ENCODE measurements at regions not wholly inside any gene's neighbourhood (a gene's known extent, or its start where the extent isn't known, plus 50 kb on each side); places are given as distances from the start of the nearest gene placed in this dataset.

DNA sequence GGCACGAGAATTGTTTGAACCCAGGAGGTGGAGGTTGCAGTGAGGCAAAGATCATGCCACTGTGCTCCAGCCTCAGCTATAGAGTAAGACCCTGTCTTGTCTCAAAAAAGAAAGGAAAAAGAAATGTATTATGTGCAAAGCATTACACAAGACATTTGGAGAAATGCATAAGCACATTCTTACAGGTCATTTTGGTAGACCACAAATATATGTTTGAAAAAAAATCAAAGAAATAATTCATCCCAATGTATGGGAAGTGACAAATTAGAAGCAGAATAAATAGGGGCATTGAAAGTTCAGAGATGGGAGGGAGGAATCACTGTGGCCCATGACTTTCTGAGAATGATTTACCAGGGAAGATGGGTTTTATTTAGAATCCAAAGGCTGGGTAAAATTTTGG, 283.5 kb upstream of the ADAMTS5 start:
- no peak for DNase-seq (ENCODE audit: low spot score)

DNA sequence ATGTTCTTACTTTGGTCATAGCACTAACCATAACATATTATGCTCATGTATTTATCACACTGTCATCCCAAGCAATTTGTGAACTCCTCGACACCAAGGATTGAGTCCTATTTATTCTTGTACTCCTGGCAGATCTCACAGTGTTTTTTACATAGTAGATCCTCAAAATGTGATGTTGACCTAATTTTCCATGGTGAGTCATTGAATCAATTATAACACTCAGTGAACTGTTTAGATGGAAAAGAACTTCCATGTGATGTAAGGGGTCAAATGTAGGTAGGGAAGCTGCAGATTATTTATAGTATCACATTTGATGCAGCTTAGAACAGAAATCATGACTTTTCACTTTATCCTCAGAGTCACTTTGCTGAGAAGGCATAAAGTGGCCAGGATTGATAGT, 281.9 kb upstream of the ADAMTS5 start:
- DNase-seq (ENCODE audit: low spot score) = no peak

DNA sequence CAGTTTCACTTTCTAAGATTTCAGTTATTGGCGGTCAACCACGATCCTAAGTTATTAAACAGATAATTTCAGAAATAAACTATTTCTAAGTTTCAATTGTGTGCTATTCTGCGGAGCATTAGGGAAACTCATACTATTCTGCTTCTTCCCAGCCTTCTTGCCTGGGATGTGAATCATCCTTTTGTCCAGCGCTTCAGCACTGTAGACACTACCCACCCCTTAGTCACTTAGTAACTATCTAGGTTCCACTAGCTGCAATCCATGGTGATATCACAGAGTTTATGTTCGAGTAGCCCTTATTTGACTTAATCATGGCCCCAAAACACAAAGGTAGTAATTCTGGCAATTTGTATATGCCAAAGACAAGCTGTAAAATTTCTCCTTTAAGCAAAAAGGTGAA, 279.9 kb upstream of the ADAMTS5 start:
- DNase-seq (ENCODE audit: low spot score) = no peak

DNA sequence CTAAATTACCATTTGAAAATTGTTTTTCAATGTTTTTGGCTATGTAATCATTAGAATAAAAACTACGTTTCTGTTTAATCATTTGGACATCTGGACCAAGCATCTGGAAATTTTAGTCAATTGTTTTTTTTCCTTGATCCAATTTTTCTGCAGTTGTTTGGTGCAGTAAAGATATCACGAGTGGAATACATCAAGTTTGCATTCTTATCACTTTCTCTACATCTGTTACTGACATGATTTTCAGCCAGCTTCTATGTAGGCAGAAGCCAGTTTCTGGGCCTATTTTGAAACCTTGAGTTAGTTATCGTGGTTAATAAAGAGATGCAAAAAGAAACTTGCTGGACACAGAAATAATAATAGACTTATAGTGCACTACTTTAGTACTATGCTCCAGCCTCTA, 277.9 kb upstream of the ADAMTS5 start:
- DNase-seq (ENCODE audit: low spot score) = no peak

- no peak for DNase-seq (ENCODE audit: low spot score)
Observed at GRCh38 chr21:27244352-27244751, 277.5 kb upstream of the ADAMTS5 start.

GRCh38 chr21:27240839-27241238, 274.0 kb upstream of the ADAMTS5 start:
- DNase-seq (ENCODE audit: low spot score) = no peak

DNA sequence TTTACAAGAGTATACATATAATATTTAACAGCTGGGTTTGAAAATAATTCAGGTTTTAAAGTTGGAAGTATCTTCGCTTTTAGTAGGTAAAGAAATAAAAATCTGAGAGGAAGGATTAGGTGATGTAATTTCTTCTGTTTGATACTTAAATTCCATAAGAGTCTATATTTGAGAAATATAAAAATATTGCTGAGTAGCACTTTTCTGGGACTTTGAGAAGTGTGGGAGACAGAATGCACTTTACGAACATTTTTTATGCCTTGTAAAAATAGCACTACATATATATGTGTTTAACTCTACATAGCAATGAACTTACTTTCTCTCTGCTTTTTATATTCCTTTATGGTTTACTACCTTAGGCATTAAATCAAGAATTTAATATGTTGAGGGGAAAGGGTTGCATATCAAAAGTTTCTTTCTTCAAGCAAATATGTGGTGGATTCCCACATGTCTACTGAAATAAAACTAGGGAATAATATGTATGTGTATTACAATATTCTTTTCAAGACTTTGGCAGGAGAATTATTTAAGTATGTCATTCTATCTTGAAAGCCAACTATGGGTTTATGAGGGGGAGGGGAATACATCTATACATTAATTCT, 266.7 kb upstream of the ADAMTS5 start:
- DNase-seq (ENCODE audit: low spot score) = no peak

- no peak for DNase-seq (ENCODE audit: low spot score)
Observed at GRCh38 chr21:27225940-27226339, 259.1 kb upstream of the ADAMTS5 start.

DNA sequence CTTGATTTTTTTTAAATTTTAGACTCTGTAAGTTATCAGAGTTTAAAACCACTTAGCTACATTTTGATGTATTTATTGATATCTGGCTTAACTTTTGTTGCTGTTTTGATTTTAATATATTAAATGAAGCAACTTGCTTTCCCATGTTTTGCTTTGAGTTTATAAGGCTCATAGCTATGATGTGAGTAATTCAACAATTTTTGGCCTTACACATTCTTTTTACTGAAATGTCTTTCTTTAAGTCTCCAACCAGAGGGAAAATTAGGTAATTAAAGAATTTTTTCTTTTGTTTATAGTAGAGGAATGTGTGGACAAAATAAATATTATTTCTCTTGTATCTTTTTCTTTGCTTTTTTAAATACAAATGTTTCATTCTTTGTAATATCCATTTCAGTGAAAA, 258.3 kb upstream of the ADAMTS5 start:
- DNase-seq (ENCODE audit: low spot score) = no peak

- no peak for DNase-seq (ENCODE audit: low spot score)
Observed at GRCh38 chr21:27224169-27224568, 257.3 kb upstream of the ADAMTS5 start.

DNA sequence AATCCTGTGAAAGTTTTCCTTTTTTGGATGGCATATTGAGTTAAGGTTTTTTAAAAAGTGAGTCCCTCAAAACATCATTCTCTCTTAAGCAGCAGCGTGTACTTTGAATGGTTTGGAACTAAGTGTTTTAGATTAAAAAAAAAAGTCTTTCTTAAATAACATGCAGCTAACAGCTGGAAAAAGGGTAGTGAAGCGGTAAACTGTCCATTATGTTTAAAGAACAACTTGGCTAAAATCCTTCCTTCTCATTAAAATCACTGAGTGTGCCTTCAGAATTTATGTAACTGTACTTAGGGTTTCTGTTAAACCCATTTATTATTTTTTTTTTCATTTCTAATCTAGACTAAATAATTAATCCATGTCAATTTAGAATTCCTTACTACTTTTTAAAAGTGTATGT, 254.2 kb upstream of the ADAMTS5 start:
- DNase-seq (ENCODE audit: low spot score) = no peak

- no peak for DNase-seq (ENCODE audit: low spot score)
Observed at GRCh38 chr21:27220416-27220815, 253.5 kb upstream of the ADAMTS5 start.

GRCh38 chr21:27219068-27219467, 252.2 kb upstream of the ADAMTS5 start:
- DNase-seq (ENCODE audit: low spot score) = no peak

DNA sequence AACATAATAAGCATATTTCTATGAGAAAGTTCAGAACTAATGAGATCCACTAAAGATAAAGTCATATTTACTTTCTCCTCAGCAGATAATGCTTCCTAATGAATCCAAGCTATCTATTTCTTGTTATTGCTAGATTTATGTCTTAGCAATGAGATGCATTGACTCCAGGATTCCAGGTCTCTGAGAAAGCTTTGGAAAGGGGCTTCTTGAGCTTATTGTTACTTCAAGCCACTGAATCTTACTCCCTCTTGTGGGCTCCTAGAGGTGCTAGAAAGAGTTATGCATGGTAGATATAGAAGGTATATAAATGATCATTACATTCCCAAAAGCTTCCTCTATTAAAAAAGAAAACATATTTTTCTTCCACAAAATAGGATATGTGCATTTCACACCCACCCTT, 246.4 kb upstream of the ADAMTS5 start:
- DNase-seq (ENCODE audit: low spot score) = no peak

- no peak for DNase-seq (ENCODE audit: low spot score)
Observed at GRCh38 chr21:27212441-27212840, 245.6 kb upstream of the ADAMTS5 start.

DNA sequence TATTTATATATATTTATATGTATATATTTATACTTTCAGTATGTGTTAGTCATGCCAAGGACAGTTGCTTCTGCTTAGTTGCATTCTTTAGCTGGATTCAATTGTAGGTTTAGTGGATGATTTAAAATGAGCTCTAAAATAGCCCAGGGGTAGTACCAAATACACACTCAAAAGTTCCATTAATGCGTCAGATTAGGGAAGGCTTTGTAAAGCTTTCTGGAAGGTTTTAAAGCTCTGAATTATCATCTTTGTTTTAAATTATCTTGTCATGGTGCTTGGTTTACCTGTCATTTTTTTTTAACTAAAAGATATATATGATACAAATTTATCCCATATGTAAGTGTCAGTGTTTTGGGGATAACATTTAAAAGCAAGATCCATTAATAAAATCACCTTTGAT, 242.7 kb upstream of the ADAMTS5 start:
- DNase-seq (ENCODE audit: low spot score) = no peak

DNA sequence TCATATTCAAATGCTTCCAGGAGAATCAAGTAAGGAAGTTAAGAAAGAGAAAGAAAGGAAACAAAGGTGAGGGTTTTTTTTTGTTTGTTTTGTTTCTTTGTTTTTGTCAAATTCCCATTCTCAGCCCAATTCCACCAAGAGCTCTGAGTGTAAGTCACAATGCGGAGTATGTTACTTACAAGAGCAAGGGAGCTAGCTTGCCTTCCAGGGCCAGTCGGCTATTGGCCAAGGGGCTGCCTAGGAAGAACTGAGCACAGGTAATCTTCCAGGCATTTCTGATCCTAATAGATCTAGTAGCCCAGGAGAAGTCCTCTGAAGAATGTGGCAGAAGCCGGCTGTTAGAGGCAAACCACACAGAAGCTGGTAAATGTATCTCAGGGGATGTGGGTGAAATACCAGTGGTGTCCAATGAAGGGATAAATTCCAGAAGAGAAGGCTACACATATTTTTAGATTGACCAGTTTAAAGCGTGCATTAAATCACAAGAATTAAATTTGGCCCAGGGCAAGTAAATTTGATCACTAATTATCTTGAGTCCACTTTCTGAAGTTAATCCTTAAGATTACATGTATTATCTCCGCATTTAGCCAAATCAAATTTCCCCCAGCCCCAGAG, 239.6 kb upstream of the ADAMTS5 start:
- DNase-seq (ENCODE audit: low spot score) = no peak

- DNase-seq (ENCODE audit: low spot score) = no peak
Observed at GRCh38 chr21:27202301-27202700, 235.4 kb upstream of the ADAMTS5 start.

- no peak for DNase-seq (ENCODE audit: low spot score)
Observed at GRCh38 chr21:27201197-27201596, 234.3 kb upstream of the ADAMTS5 start.

DNA sequence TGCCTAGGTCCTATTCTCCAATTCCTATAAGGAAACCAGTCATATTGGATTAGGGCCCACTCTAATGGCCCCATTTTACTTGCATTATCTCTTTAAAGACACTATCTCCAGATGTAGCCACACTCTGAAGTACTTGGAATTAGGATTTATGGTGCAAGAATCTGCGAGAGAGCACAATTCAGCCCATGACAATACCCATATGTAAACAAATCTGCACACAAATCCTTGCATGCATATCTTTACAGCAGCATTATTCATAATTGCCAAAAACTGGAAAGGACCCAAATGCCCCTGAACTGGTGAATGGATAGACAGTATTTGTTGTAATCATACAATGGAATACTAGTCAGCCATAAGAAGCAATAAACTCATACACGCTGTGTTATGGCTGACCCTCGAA, 229.8 kb upstream of the ADAMTS5 start:
- DNase-seq (ENCODE audit: low spot score) = no peak

DNA sequence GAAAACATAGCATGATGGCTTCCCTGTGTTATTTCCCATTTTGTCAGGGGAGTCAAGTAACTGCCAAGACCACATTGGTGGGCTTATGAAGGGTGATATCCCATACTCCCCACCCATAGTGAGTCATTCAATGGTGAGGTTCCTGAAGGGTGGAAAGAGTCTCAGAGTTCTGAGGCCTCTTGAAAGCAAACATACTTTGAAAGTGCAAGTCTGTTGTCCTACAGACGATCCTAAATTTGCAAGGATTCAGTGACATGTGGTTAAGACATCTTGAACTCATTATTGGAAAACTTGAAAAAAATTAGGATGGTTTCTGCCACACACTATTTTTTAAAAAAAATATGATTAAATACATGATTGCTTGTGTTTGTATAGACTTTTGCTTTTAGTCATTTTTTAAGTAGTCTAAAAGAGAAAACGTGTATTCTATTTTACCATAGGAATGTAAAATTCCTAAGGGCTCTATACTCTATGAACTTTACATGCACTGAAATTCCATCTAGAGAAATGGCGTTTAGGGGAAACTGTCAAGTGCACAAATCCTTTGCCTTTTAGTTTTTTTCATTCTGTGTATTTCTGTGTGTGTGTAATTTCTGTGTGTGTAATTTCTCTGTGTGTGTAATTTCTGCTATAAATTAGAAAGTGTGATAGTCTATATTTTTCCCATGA, 225.5 kb upstream of the ADAMTS5 start:
- no peak for DNase-seq (ENCODE audit: low spot score)

GRCh38 chr21:27190601-27191000, 223.7 kb upstream of the ADAMTS5 start:
- DNase-seq (ENCODE audit: low spot score) = no peak

GRCh38 chr21:27189870-27190269, 223.0 kb upstream of the ADAMTS5 start:
- no peak for DNase-seq (ENCODE audit: low spot score)

DNA sequence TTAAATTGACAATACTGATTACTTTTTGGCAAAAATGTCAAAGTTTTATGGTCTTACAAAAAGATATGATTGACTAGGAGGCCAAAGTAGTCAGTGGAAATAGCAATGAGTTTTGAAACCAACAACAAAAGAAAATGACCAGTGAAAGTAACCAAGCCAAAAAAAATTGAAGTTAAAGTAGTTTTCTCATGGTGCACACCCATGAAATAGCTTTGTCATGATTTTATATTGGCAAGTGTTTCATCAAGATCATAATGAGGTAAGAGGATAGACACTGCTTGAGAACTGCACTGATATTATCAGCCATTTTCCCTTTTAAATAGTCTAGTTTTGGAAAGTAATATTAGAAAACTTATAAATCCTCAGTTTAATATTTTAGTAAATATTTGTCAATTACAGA, 206.2 kb upstream of the ADAMTS5 start:
- no peak for DNase-seq (ENCODE audit: low spot score)
